ENCODE measurements at regions not wholly inside any gene's neighbourhood (a gene's known extent, or its start where the extent isn't known, plus 50 kb on each side); places are given as distances from the start of the nearest gene placed in this dataset.

DNA sequence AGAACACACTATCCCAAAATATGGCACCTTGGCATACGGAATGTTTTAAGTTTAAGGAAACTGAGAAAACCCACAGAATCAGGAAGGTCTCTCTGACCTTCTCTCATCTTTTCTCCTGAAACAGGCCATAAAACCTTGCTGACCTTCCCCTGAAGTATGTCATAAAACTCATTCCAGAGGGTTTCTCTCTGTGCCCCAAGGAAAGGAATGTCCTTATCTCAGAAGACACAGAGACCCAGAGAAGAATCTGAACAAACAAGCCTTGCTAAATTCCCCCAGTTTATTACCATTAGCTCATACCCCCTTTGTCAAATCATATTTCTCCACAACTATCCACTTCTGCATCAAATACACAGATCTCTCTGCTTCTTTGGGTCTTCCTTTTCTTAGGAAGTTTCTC is 603.1 kb downstream of the MCTP2 start:
- no peak overlapping the region for H3K4me3 ChIP-seq
- no peaks in the 10 kb centered on the region for H3K9me3 ChIP-seq
- intact Hi-C loops (cut with DNase I; ENCODE audit: low total_unique reads), result no loop called here
- no peaks in the 10 kb centered on the region for H3K27me3 ChIP-seq
- TF ChIP-seq, protein P1, sequence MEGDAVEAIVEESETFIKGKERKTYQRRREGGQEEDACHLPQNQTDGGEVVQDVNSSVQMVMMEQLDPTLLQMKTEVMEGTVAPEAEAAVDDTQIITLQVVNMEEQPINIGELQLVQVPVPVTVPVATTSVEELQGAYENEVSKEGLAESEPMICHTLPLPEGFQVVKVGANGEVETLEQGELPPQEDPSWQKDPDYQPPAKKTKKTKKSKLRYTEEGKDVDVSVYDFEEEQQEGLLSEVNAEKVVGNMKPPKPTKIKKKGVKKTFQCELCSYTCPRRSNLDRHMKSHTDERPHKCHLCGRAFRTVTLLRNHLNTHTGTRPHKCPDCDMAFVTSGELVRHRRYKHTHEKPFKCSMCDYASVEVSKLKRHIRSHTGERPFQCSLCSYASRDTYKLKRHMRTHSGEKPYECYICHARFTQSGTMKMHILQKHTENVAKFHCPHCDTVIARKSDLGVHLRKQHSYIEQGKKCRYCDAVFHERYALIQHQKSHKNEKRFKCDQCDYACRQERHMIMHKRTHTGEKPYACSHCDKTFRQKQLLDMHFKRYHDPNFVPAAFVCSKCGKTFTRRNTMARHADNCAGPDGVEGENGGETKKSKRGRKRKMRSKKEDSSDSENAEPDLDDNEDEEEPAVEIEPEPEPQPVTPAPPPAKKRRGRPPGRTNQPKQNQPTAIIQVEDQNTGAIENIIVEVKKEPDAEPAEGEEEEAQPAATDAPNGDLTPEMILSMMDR (IDR thresholded peaks at IDR 0.05), result no peak
- no peak for TF ChIP-seq POLR2A (IDR thresholded peaks at IDR 0.05)
- no peaks in the 10 kb centered on the region for H3K4me1 ChIP-seq
- no peaks in the 10 kb centered on the region for H3K36me3 ChIP-seq
- H3K27ac ChIP-seq, result no peak overlapping the region
- DNase-seq, result no peak

DNA sequence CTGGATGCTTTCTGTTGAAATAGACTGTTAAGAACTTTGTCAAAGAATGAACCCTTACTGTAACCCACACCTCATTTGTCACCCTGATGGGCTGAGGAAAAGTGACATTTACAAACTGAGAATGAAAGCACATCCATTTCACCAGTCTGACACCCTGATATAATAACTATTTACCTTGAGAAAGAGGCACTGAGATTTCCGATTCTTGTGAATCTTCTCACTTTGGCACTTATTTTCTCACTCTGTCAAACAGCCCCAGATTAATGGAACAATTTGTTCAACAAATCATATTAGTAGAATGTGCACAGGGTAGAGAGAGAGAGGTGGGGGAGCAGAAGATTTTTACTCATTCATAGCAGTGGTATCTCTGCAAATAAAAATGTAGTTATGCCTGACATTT is 606.9 kb downstream of the MCTP2 start:
- intact Hi-C loops (cut with DNase I; ENCODE audit: low total_unique reads), result no loop called here
- Histone ChIP-seq H3K9me3 (no peaks in the 10 kb centered on the region), H3K4me1 (no peaks in the 10 kb centered on the region), H3K36me3 (no peaks in the 10 kb centered on the region), H3K27me3 (no peaks in the 10 kb centered on the region), H3K4me3 (no peak overlapping the region), H3K27ac (no peak overlapping the region)
- no peak for TF ChIP-seq POLR2A (IDR thresholded peaks at IDR 0.05)
- TF ChIP-seq, protein P1 (IDR thresholded peaks at IDR 0.05), result no peak
- no peak for DNase-seq

DNA sequence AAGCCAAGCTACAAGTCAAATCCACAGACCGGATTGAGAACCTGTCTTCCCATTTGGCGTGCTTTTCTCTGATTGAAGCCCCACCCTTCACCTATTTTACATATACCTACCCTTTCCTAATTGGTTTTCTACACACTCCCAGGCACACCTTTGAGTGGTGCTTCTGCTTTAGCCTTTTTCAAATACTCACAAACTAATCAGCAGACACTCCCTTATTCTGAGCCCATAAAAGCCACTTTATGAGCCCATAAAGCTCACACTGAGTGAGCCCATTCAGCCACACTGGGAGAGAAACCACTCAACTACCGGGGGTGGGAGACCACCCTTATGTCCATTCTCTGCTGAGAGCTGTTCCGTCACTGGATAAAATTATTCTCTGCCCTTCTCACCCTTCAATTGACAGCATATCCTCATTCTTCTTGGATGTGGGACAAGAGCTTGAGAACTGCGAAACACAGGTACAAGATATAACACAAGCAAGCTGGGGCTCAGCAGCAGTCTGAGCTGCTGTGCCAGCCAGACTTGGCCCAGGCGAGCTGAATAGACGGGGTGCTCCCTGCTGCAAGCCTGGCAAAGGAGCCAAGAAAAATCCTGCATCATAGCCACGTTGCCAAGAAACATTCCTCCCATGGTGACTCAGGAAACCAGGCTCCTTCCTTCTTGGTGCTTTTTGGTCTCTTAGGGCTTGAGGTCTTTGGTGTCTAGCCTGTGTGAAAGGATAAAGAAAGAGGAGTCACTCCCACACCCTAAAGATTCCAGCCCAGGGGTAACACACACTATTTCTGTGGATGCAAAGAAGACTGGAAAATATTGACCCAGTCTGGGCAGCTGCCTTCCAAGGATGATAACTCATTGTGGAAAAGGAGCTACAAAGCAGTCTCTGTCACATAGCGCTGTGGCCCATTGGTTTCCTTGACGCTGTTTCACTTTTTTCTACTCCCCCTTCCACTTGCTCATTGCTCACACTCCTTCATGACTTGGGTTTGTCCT is 609.7 kb downstream of the MCTP2 start:
- Histone ChIP-seq H3K36me3 (no peaks in the 10 kb centered on the region), H3K27ac (no peak overlapping the region), H3K9me3 (no peaks in the 10 kb centered on the region), H3K27me3 (no peaks in the 10 kb centered on the region), H3K4me3 (no peak overlapping the region), H3K4me1 (no peaks in the 10 kb centered on the region)
- intact Hi-C loops (cut with DNase I; ENCODE audit: low total_unique reads), result no loop called here
- TF ChIP-seq, protein P1 (IDR thresholded peaks at IDR 0.05), result no peak
- TF ChIP-seq POLR2A (IDR thresholded peaks at IDR 0.05), result no peak
- DNase-seq, result peak in 1 of 2 donors; percentile 22

- Histone ChIP-seq H3K27ac (no peak overlapping the region), H3K4me3 (no peak overlapping the region), H3K4me1 (no peaks in the 10 kb centered on the region), H3K27me3 (no peaks in the 10 kb centered on the region), H3K36me3 (no peaks in the 10 kb centered on the region), H3K9me3 (no peaks in the 10 kb centered on the region)
- TF ChIP-seq, protein P1 (IDR thresholded peaks at IDR 0.05), result no peak
- no peak for DNase-seq
- intact Hi-C loops (cut with DNase I; ENCODE audit: low total_unique reads), result no loop called here
Observed at GRCh38 chr15:94843060-94843459, 611.7 kb downstream of the MCTP2 start.

GRCh38 chr15:94844198-94844537 is 612.8 kb downstream of the MCTP2 start:
- Histone ChIP-seq H3K4me3 (no peak overlapping the region), H3K27ac (peak overlapping the region in 1 of 2 donors; percentile 73), H3K27me3 (no peaks in the 10 kb centered on the region), H3K4me1 (no peaks in the 10 kb centered on the region), H3K9me3 (no peaks in the 10 kb centered on the region), H3K36me3 (no peaks in the 10 kb centered on the region)
- DNase-seq, result no peak
- intact Hi-C loops (cut with DNase I; ENCODE audit: low total_unique reads), result no loop called here
- TF ChIP-seq, protein P1 (IDR thresholded peaks at IDR 0.05), result no peak
- TF ChIP-seq POLR2A (IDR thresholded peaks at IDR 0.05), result no peak

Data from uterus (tissue), 3 donors.